GM12864 (cell line): ENCODE measurements at regions not wholly inside any gene's neighbourhood (a gene's known extent, or its start where the extent isn't known, plus 50 kb on each side); places are given as distances from the start of the nearest gene placed in this dataset.

Experiments
- DNase-seq: peaks from one replicate; pipeline ENCODE4 v3.0.0-alpha.2; 2011; ENCODE audit warnings: low read depth
- H3K4me3 ChIP-seq: 2 replicates; pipeline ENCODE4 v1.5.1; 2011; ENCODE audit warnings: mild to moderate bottlenecking, low read depth, low read length, control low read depth
- TF ChIP-seq, protein P1 (sequence below): IDR thresholded peaks from 2 replicates; pipeline ENCODE4 v1.5.1; 2011; ENCODE audit warnings: low read depth, mild to moderate bottlenecking, moderate library complexity, low read length, control low read depth, inconsistent platforms; ENCODE audit errors: missing control alignments

DNA sequence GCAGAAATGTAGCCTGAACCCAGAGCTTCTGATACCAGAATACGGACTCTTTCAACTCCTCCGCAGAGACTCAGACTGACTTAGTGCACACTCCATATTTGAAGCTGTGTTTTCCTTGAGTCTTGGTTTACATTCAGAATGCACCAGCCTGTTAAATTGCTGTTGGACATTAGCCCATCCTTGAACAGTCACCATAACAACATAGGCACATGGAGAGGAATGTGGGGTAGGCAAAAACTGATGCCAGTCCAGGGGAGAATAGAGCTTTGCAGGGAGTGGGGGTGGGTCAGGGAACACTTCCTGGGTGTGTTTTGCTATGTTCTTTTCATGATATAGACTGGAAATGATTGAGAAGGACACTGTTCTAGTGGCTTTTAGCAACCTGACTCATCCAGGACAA lies 76.3 kb upstream of the CACNA1E start:
- no peak for DNase-seq
- TF ChIP-seq, protein P1, sequence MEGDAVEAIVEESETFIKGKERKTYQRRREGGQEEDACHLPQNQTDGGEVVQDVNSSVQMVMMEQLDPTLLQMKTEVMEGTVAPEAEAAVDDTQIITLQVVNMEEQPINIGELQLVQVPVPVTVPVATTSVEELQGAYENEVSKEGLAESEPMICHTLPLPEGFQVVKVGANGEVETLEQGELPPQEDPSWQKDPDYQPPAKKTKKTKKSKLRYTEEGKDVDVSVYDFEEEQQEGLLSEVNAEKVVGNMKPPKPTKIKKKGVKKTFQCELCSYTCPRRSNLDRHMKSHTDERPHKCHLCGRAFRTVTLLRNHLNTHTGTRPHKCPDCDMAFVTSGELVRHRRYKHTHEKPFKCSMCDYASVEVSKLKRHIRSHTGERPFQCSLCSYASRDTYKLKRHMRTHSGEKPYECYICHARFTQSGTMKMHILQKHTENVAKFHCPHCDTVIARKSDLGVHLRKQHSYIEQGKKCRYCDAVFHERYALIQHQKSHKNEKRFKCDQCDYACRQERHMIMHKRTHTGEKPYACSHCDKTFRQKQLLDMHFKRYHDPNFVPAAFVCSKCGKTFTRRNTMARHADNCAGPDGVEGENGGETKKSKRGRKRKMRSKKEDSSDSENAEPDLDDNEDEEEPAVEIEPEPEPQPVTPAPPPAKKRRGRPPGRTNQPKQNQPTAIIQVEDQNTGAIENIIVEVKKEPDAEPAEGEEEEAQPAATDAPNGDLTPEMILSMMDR, result no peak
- no peak overlapping the region for H3K4me3 ChIP-seq

DNA sequence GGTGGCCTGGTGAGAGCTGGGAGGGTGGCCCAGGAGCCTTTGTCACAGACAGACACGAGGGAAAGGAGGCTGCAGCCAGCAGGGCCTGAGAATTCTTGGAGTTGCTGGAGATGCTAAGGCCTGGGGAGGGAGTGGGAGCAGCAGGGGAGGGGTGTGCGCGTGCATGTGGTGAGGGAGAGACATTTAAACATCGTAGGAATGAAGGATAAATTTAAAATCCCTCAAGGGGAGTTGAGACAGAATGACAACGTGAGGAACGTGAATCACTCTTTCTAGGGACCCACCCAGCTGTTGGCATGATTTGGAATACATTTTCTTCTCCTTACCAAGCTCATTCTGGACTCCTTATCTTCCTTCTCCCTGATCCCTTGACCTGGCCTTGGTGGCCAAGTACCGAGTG lies 73.3 kb upstream of the CACNA1E start:
- no peak overlapping the region for H3K4me3 ChIP-seq
- TF ChIP-seq, protein P1, result no peak
- no peak for DNase-seq

DNA sequence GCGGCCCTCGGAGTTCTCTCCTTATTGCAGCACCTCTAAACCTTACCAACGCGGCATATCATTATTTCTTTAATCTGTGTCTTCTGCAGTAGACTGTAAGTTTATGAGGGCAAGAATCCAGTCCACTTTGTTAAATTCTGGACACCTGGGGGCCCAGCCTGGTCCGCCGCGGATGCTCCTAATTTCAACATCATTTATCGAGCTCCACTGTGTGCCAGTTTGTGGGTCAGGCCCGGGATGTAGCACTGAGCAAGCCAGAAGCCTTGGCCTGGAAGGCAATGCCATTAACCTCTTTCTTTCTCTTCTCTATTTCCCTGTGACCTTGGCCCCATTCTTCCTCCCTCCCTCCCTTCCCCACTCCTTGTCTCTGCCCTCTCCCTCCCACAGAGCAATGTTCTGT lies 70.6 kb upstream of the CACNA1E start:
- no peak for DNase-seq
- H3K4me3 ChIP-seq, result no peak overlapping the region
- TF ChIP-seq, protein P1, result no peak

DNA sequence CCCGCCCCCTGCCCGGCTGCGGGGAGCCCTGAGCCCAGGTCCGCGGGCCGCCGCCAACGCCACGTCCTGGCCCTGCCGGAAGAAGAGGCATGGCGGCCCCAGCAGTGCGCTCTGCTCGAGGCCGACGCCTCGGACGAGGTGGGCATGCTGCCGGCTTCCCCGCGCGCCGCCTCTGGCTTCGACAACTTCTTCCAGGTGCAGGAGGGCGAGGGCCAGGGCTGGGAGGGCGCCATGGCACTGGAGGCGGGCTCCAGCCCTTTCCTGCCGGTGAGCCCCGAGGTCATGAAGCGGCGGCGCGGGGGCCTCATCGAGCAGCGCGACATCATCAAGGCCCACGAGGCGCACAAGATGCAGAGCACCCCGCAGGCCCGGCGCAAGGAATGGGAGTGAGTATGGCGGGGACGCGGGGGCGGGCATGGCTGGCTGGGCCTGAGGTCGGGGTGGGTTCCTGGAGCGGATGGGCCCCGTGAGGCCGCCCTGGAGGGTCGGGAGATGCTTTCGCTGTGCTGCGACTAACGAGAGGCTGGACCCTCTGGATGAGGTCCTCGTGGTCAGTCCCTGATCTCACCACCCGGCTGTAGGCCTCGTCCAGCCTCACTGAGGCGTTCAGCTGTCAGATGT lies 70.0 kb upstream of the CACNA1E start:
- DNase-seq, result no peak

DNA sequence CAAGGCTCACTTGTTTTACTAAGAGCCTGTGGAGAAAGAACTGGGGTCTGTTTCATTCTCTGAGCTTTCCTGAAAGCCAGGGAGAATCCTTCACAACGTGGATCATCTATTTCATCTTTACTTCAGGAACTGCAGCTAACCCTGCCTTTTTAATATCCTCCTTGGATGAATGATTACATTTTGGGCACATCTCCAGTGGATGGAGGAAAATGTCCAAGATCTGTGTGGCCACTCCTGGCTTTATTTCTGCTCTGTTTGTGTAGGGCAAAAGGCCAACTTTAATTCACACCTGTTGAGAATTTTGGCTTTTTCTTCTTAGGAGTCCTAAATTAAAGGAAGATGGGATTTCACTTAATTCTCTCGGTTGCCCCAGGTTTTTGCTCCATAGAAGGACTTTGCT lies 69.5 kb upstream of the CACNA1E start:
- DNase-seq, result no peak
- TF ChIP-seq, protein P1, result no peak

More for the DNA sequence above, 70.0 kb upstream of the CACNA1E start:
- TF ChIP-seq, protein P1, result no peak
- no peak overlapping the region for H3K4me3 ChIP-seq

DNA sequence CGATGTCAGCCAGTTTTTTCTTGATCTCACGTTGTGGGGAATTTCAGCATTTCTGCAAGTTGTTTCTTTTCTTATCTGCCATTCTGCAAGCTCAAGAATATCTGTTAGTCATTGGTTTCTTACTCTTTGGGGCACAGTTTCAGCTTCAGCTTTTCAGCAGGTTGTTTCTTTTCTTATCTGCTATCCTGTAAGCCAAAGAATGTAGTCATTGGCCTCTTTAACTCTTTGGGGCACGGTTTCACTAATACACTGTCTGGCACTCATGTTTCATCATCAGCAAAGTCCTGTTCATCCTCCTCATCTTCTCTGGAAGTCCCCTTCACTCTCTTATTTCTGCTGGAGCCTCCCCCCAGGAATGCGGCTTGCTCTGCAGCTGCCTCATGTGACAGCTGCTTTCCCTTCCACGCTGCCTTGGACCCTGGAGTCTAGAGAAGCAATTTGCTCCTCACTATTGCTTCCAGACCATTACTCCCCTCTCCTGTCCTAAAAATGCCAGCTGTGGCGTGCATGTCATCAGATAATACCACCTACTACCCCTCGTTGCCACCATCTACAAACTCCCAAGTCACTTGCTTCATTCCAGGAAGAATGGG lies 67.0 kb upstream of the CACNA1E start:
- no peak overlapping the region for H3K4me3 ChIP-seq
- DNase-seq, result no peak
- TF ChIP-seq, protein P1, result no peak

More for the DNA sequence above, 69.5 kb upstream of the CACNA1E start:
- H3K4me3 ChIP-seq, result no peak overlapping the region

DNA sequence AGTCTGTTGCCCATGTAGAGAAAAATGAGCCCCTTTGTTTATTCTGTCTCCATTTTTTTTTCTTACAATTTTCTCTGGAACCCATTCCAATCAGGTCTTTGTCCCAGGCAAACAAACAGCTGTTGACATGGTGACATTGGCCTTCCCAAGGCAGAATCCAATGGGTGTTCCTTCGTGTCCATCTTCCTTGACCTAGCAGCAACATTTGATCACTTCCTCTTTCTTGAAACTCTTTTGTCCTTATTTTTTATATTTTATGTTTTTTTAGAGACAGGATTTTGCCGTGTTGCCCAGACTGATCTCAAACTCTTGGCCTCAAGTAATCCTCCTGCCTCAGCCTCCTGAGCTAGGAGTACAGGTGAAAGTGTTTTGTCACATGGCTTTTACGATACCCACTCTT lies 65.4 kb upstream of the CACNA1E start:
- no peak for DNase-seq
- no peak overlapping the region for H3K4me3 ChIP-seq
- TF ChIP-seq, protein P1, result no peak
